GM19397 (cell line): ENCODE measurements at regions not wholly inside any gene's neighbourhood (a gene's known extent, or its start where the extent isn't known, plus 50 kb on each side); places are given as distances from the start of the nearest gene placed in this dataset.
"Not testable (repeated sequence)": the region's sequence is repeated elsewhere in the genome, so short reads cannot be mapped to it uniquely, and the experiment has no call there.

Experiments used
- ATAC-seq: cut with Tn5 transposase; IDR thresholded peaks from one replicate; pipeline ENCODE4 v1.9.1; 2021; ENCODE audit warnings: mild to moderate bottlenecking, moderate library complexity; ENCODE audit not compliant: unreplicated experiment

GRCh38 chr9:106039151-106039935 is 345.0 kb downstream of the TMEM38B start:
- no peak for ATAC-seq

DNA sequence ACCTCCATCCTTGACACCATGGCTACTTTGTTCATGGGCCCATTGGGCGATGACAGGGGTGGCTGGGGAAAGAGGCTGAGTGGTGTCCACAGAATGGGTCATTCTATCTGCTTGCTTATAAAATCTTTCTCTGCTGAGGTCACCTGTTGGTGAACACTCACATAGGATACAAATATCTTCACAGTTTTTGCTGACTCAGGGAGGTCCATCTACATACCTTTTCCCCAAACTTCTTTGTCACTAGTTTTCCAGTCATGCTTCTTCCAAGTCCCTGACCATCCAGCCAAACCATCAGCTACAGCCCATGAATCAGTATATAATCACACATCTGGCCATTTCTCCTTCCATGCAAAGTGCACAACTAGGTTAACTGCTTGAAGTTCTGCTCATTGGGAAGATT is 347.6 kb downstream of the TMEM38B start:
- ATAC-seq = not testable (repeated sequence)

GRCh38 chr9:106051545-106051944 is 357.2 kb downstream of the TMEM38B start:
- no peak for ATAC-seq

DNA sequence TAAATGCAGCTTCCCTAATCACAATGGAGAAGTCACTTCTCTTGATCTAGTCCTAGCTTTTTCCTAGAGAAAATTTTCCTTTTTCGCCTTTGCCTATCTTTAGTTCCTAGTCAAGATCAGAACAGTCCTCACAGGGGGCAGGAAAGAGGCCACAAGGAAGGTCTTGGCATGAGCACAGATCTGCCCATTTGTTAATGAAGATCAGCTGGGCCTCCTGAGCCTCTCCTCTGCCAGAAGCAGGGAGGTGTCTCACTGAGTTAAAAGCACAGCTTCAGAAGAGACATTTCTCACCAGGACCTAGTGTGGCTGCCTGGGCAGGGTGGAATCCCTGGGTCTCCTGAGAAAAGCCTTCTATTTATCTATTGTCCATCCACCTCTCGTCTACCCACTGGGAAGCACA is 357.8 kb downstream of the TMEM38B start:
- no peak for ATAC-seq

GRCh38 chr9:106052735-106053134 is 358.4 kb downstream of the TMEM38B start:
- ATAC-seq = no peak

DNA sequence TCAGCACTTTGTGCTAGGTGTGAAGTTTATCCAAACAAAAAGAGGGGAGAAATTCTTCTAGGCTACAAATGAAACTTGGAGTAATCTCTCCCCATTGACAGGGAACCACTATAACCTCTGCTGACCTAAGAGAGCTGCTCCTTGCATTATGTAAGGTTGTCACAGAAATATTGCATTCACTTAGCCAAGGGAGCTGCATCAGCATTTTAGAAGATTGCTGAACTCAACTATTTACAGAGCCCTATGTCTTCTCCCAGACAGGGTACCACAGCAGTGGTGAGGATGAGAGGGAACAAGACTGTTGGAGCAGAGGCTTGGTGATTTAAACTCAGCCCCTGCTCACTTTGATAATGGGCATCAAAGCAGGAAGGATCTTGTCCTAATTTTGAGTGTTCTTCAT is 362.0 kb downstream of the TMEM38B start:
- ATAC-seq = no peak

DNA sequence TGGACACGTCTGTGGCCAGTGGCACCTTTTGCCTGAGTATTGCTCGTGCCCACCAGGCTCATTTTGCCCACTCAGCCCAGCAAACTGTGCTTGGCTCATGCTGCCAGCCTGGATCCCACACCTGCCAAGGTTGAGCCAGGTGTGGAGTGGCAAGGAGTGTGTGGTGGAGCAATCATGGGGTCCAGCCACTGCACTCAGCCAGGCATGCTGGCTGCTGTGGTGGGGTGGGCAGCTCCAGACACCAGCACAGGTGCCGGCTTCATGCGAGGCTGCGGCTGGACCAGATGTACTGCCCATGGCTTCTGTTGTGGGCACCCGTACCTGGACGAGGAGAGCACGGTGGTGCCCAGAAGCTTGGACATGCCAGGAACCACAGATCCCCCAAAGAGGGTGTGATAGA is 364.1 kb downstream of the TMEM38B start:
- no peak for ATAC-seq

- ATAC-seq = no peak
These were observed 365.5 kb downstream of the TMEM38B start for GRCh38 chr9:106059886-106060285.

DNA sequence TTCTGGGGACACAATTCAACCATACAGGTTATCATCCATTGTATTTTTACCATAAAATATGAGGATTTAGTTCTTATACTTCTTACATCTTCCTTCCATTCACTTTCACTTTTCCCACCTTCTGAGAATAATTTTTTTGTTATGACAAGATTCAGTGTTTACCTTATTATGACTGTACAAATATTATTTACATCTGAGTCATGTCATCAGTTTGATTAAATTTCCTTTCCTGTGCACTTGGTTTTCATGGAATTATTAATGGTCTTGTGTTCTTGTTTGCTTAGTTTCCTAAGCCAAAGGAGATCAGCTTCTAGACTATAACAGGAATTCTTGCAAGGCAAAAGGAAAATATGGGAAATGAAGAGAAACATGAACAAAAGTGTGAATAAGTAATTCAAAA is 366.5 kb downstream of the TMEM38B start:
- no peak for ATAC-seq

GRCh38 chr9:106062250-106062649 is 367.9 kb downstream of the TMEM38B start:
- no peak for ATAC-seq

DNA sequence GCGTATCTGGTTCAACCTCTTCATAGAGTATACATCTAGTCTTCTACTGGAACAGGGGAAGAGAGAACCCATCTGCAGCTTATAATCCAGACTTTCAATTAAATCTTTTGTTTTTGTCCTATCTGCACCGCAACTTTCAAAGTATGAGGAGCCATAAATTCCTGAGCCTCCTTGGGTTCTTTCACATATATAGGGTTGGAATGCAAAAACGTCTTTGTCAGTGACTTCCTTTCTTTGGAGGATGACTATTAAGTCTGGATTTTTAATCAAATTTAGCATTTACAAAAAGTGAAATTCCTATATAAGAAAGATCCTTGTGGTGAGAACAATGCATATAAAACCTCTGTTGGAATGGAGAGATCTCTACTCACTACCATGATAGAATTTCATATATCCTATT is 370.8 kb downstream of the TMEM38B start:
- no peak for ATAC-seq

GRCh38 chr9:106065579-106066214 is 371.4 kb downstream of the TMEM38B start:
- ATAC-seq = no peak

GRCh38 chr9:106066940-106067524 is 372.7 kb downstream of the TMEM38B start:
- no peak for ATAC-seq

GRCh38 chr9:106069241-106069640 is 374.9 kb downstream of the TMEM38B start:
- ATAC-seq = no peak

DNA sequence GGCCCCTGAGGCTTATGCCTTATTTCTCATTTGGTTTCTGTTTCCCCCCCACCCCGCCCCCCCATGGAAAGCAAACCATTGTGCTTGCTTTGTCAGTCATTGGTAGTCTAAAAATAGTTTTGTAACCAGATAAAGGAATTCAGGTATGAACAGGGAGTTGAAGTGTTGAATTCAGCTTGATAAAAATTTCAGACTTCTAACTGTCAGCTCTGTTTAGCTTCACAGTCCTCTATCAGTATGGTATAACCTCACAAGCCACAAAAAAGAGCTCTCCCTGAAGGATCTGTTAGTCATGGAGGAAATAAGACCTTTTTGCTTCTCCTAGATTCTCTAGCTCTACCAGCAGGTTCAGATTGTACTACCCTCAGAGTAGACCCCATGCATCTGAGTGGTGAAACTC is 378.1 kb downstream of the TMEM38B start:
- ATAC-seq = no peak

- ATAC-seq = no peak
These were observed 379.7 kb downstream of the TMEM38B start for GRCh38 chr9:106074006-106074405.

GRCh38 chr9:106075236-106075959 is 381.1 kb downstream of the TMEM38B start:
- ATAC-seq = no peak

DNA sequence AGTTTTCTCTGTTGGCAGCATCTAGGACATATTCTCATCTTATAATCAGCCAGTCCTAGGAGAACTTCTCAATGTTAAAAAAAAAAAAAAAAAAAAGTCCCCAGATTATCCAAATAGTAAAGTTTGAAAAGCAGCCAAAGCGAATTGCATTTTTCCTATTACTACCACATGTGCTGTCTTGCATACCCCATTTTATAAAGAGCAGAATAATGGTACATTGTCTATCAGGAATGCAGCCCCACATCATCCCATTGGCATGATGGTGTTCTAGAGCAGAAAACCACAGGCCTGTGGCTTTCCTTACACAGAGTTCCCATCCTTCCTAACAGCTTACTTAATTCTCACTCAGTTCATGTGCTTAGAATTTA is 381.6 kb downstream of the TMEM38B start:
- ATAC-seq = no peak

DNA sequence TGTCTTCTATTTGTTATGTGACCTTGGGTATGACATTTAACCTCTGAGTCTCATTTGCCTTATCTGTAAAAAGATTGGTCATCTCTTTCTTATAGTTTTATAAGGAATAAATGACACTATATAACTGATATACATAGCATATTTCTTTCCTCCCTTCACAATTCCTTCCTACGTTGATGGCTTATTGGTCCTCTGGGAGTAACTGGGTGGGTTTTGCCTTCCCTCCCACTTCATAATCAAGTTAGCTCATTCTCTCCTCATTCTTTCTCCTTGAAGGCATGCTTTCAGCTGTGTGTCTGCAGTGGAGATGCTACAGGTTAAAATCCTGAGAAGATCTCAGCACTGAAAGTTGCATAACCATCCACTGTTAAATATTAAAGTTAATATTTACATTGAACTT is 382.4 kb downstream of the TMEM38B start:
- ATAC-seq = no peak

DNA sequence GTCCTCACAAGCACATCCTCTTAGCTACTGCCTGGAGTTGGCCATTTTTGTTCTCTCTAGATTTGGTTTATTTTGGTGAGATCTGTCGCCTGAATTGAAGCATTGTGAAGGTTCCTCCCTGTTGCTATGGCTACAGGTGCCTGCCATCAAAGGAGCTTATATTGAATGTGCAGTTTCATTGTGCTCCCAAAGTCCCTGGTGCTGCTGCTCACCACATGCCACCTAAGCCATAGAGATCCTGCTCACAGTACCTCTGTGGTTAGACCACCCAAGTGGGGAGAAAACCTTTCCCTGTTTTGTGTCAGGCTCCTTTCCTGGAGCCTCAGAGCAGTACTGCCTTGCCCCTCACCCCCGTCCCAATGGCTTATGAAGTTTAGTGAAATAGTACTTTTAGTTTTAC is 383.4 kb downstream of the TMEM38B start:
- ATAC-seq = no peak

DNA sequence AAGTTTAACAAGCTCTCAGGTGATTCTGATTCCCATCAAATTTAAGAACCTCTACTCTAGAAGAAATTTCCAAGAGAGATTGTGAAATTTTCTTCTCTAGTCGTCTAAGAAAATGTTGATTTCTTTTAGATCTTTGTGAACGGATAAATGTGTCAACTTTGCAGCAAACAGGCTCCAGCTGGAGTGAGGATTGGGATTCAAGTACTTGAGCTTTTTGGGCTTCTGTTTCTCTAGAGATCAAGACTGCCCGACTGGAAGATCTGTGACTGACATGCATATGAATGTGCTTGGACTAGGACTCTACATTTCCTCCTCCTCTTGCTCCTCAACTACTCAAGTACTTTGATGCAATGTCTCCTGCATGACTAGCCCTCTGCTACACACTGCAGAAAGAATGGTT is 388.3 kb downstream of the TMEM38B start:
- no peak for ATAC-seq

DNA sequence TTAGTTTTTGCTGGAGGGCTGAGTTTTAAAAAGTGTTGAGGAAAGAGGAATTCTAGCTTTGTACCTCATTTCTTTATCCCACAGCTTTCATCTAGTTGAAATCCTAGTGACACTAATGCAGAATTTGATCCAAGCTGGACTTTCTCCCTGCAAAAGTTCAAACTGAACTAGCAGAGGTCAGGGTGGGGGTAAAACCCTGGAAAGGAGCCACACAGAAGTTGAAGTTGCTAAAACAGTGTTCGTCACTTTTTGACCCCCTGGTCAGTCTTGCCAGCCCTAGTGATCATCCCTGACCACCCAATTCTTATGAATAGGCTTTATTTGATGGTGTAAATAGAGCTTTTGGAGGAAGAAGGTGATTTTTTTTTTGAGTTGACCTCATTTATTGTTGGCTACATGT is 390.4 kb downstream of the TMEM38B start:
- no peak for ATAC-seq
